Neural progenitor cell (in vitro differentiated cells): ENCODE measurements at regions not wholly inside any gene's neighbourhood (a gene's known extent, or its start where the extent isn't known, plus 50 kb on each side); places are given as distances from the start of the nearest gene placed in this dataset.
A peak's percentile ranks its signal among the peaks of the same experiment; 100 is the strongest.

ENCODE experiments used
- DNase-seq: peaks from one replicate; pipeline ENCODE4 v3.0.0-alpha.2; 2016; ENCODE audit warnings: low spot score
- H2AFZ ChIP-seq: fragments of 200-600 bp; sonication (generic); replicated peaks from 2 replicates; pipeline ENCODE4 v1.6.1; 2016; ENCODE audit warnings: antibody characterized with exemption
- H3F3A ChIP-seq: fragments of 200-600 bp; sonication (generic); 2 replicates; pipeline ENCODE4 v1.6.1; 2016; ENCODE audit warnings: antibody characterized with exemption, low read depth
- H3K27ac ChIP-seq: fragments of 200-600 bp; sonication (generic); 2 replicates; pipeline ENCODE4 v1.5.1; 2016; ENCODE audit warnings: mild to moderate bottlenecking
- H3K27me3 ChIP-seq: fragments of 200-600 bp; sonication (generic); 2 replicates; pipeline ENCODE4 v1.6.1; 2016; ENCODE audit warnings: mild to moderate bottlenecking, moderate library complexity
- H3K36me3 ChIP-seq: fragments of 200-600 bp; sonication (generic); 2 replicates; pipeline ENCODE4 v1.5.1; 2016
- H3K4me1 ChIP-seq: fragments of 200-600 bp; sonication (generic); 2 replicates; pipeline ENCODE4 v1.6.1; 2016; ENCODE audit warnings: mixed run types
- H3K4me2 ChIP-seq: fragments of 200-600 bp; sonication (generic); 2 replicates; pipeline ENCODE4 v1.6.1; 2016
- H3K4me3 ChIP-seq: fragments of 200-600 bp; sonication (generic); 2 replicates; pipeline ENCODE4 v1.5.1; 2016
- H3K79me2 ChIP-seq: fragments of 200-600 bp; sonication (generic); 2 replicates; pipeline ENCODE4 v1.6.1; 2016; ENCODE audit warnings: low read depth
- H3K9ac ChIP-seq: fragments of 200-600 bp; sonication (generic); 2 replicates; pipeline ENCODE4 v1.6.1; 2016
- H3K9me3 ChIP-seq: fragments of 200-600 bp; sonication (generic); 2 replicates; pipeline ENCODE4 v1.5.1; 2016; ENCODE audit warnings: low read depth
- H4K20me1 ChIP-seq: fragments of 200-600 bp; sonication (generic); 2 replicates; pipeline ENCODE4 v1.6.1; 2016; ENCODE audit warnings: low read depth
- H3K27ac Mint-ChIP-seq: 3 replicates; pipeline ENCODE4 v1.8.0; 2021; ENCODE audit warnings: mixed read lengths
- H3K27me3 Mint-ChIP-seq: 2 replicates; pipeline ENCODE4 v1.8.0; 2022; ENCODE audit warnings: low read depth, mild to moderate bottlenecking, inconsistent platforms, moderate library complexity, mixed read lengths; ENCODE audit not compliant: insufficient read depth
- H3K36me3 Mint-ChIP-seq: 3 replicates; pipeline ENCODE4 v1.8.0; 2021; ENCODE audit warnings: mixed read lengths
- H3K4me1 Mint-ChIP-seq: 3 replicates; pipeline ENCODE4 v1.8.0; 2021; ENCODE audit warnings: mixed read lengths
- H3K4me3 Mint-ChIP-seq: 3 replicates; pipeline ENCODE4 v1.8.0; 2021; ENCODE audit warnings: mild to moderate bottlenecking, moderate library complexity, mixed read lengths
- H3K9me3 Mint-ChIP-seq: 3 replicates; pipeline ENCODE4 v1.8.0; 2020; ENCODE audit warnings: mixed read lengths
- EZH2 ChIP-seq: fragments of 200-600 bp; sonication (generic); IDR thresholded peaks from 2 replicates; pipeline ENCODE4 v1.6.1; 2017; ENCODE audit warnings: antibody characterized with exemption, mild to moderate bottlenecking, moderate library complexity
- EZH2phosphoT487 ChIP-seq: fragments of 200-600 bp; sonication (generic); IDR thresholded peaks from 2 replicates; pipeline ENCODE4 v1.6.1; 2017; ENCODE audit warnings: antibody characterized with exemption
- TF ChIP-seq, protein P1 (sequence below): fragments of 200-600 bp; sonication (generic); IDR thresholded peaks from 2 replicates; pipeline ENCODE4 v1.5.1; 2017; ENCODE audit warnings: antibody characterized with exemption, mild to moderate bottlenecking

DNA sequence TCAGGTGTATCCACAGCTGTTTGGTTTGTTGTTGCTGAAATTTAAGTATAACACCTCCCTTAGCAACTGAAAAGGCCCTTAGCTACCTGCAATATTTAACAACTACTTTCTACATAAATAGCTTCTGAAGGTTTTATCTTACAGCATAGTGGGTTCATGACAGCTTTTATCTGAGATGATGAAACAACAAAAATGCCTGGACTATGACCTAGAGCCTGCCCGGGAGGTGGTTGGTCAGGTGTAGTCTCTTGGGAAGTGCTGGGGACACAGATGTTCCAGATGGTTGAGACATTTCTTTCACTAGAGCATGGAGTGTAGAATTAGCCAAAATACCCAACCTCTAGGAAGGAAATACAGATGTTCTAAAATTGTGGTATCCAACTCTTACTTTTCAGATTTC lies 705.4 kb downstream of the MAFB start:
- no peak overlapping the region for H3K4me2 ChIP-seq
- Mint-ChIP-seq H3K27ac (no peak overlapping the region), H3K4me1 (peaks cover 18% of the 10 kb centered on the region), H3K9me3 (no peaks in the 10 kb centered on the region), H3K27me3 (peaks cover 3% of the 10 kb centered on the region), H3K36me3 (no peaks in the 10 kb centered on the region), H3K4me3 (no peak overlapping the region)
- H3K9me3 ChIP-seq = no peaks in the 10 kb centered on the region
- no peak for DNase-seq
- no peak overlapping the region for H3K9ac ChIP-seq
- no peaks in the 10 kb centered on the region for H3K36me3 ChIP-seq
- H4K20me1 ChIP-seq = no peaks in the 10 kb centered on the region
- H3K27ac ChIP-seq = no peak overlapping the region
- H2AFZ ChIP-seq = no peak overlapping the region
- H3K27me3 ChIP-seq = no peaks in the 10 kb centered on the region
- TF ChIP-seq EZH2phosphoT487 = no peak
- TF ChIP-seq, protein P1, sequence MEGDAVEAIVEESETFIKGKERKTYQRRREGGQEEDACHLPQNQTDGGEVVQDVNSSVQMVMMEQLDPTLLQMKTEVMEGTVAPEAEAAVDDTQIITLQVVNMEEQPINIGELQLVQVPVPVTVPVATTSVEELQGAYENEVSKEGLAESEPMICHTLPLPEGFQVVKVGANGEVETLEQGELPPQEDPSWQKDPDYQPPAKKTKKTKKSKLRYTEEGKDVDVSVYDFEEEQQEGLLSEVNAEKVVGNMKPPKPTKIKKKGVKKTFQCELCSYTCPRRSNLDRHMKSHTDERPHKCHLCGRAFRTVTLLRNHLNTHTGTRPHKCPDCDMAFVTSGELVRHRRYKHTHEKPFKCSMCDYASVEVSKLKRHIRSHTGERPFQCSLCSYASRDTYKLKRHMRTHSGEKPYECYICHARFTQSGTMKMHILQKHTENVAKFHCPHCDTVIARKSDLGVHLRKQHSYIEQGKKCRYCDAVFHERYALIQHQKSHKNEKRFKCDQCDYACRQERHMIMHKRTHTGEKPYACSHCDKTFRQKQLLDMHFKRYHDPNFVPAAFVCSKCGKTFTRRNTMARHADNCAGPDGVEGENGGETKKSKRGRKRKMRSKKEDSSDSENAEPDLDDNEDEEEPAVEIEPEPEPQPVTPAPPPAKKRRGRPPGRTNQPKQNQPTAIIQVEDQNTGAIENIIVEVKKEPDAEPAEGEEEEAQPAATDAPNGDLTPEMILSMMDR = no peak
- TF ChIP-seq EZH2 = no peak
- H3F3A ChIP-seq = peaks cover 24% of the 10 kb centered on the region
- H3K4me3 ChIP-seq = no peak overlapping the region
- H3K4me1 ChIP-seq = peaks cover 27% of the 10 kb centered on the region
- no peaks in the 10 kb centered on the region for H3K79me2 ChIP-seq

DNA sequence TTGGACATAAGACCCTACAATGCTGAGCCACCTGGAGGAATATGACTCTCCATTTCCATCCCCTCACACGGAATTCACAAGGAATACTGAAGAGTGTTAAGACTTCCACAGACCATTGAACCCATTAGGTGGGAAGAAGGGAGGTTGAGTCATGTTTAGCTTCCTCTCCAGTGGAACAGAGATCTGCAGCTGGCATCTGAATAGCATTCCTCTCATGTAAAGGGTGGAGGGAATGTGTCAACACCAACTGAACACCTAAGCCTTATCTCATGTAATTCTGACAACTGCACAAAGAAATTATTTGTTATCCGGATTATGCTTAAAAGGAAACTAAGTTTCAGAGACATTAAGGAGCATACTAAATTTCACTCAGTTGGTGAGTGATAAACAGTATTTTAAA lies 705.9 kb downstream of the MAFB start:
- no peak overlapping the region for H3K4me2 ChIP-seq
- no peaks in the 10 kb centered on the region for H3K9me3 ChIP-seq
- H3K4me3 Mint-ChIP-seq = no peak overlapping the region
- peaks cover 18% of the 10 kb centered on the region for H3K4me1 Mint-ChIP-seq
- H3K27me3 ChIP-seq = no peaks in the 10 kb centered on the region
- no peak for DNase-seq
- H3K9ac ChIP-seq = no peak overlapping the region
- no peaks in the 10 kb centered on the region for H3K36me3 Mint-ChIP-seq
- peaks cover 24% of the 10 kb centered on the region for H3F3A ChIP-seq
- H3K4me3 ChIP-seq = no peak overlapping the region
- H2AFZ ChIP-seq = no peak overlapping the region
- H3K27me3 Mint-ChIP-seq = peaks cover 3% of the 10 kb centered on the region
- TF ChIP-seq EZH2phosphoT487 (no peak), EZH2 (no peak)
- TF ChIP-seq, protein P1 = no peak
- H3K27ac ChIP-seq = no peak overlapping the region
- no peaks in the 10 kb centered on the region for H3K9me3 Mint-ChIP-seq
- no peaks in the 10 kb centered on the region for H3K79me2 ChIP-seq
- H4K20me1 ChIP-seq = no peaks in the 10 kb centered on the region
- H3K27ac Mint-ChIP-seq = no peak overlapping the region
- peaks cover 27% of the 10 kb centered on the region for H3K4me1 ChIP-seq
- H3K36me3 ChIP-seq = no peaks in the 10 kb centered on the region

DNA sequence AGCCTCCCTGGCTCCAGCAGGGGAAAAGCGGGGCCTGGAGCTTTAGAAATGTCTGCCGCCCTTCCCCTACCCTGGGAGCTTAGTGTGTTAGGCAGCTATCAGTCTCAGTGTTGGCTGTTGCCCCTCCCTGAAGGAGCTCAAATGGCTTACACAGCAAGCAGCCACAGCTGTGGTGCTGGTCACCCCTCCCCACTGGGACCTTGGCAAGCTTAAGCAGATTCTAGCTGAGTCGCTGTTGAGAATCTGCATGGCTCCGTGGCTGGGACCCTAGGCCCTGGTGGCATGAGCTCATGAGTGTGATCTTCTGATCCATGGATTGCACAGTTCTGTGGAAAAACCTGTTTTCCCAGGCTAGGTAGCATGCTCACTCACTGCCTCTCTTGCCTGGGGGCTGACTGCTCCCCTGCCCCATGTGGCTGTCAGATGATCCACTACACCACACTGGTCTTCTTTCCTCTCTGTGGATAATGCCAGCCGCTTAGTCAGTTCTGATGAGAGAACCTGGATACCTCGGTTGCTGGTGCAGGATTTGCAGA lies 714.0 kb downstream of the MAFB start:
- H3K27me3 ChIP-seq = no peaks in the 10 kb centered on the region
- TF ChIP-seq EZH2 = no peak
- no peak for TF ChIP-seq EZH2phosphoT487
- TF ChIP-seq, protein P1 = no peak
- Mint-ChIP-seq H3K36me3 (no peaks in the 10 kb centered on the region), H3K4me1 (no peaks in the 10 kb centered on the region), H3K9me3 (peaks cover 22% of the 10 kb centered on the region), H3K4me3 (no peak overlapping the region), H3K27ac (no peak overlapping the region), H3K27me3 (no peaks in the 10 kb centered on the region)
- no peaks in the 10 kb centered on the region for H3K4me1 ChIP-seq
- no peak overlapping the region for H3K27ac ChIP-seq
- H2AFZ ChIP-seq = peak overlapping the region; percentile 42
- H3K9me3 ChIP-seq = peaks cover 5% of the 10 kb centered on the region
- no peak overlapping the region for H3K4me2 ChIP-seq
- no peaks in the 10 kb centered on the region for H3K79me2 ChIP-seq
- H3F3A ChIP-seq = no peaks in the 10 kb centered on the region
- no peak for DNase-seq
- H3K4me3 ChIP-seq = no peak overlapping the region
- no peaks in the 10 kb centered on the region for H4K20me1 ChIP-seq
- no peaks in the 10 kb centered on the region for H3K36me3 ChIP-seq
- H3K9ac ChIP-seq = no peak overlapping the region
